Liver (tissue), 8 donors: ENCODE measurements at regions not wholly inside any gene's neighbourhood (a gene's known extent, or its start where the extent isn't known, plus 50 kb on each side); places are given as distances from the start of the nearest gene placed in this dataset.

Source experiments
- DNase-seq: peaks from one replicate; pipeline ENCODE4 v3.0.0-alpha.2; 2017; ENCODE audit warnings: low spot score
- H3K27ac ChIP-seq, 2 donors: one replicate each; pipeline ENCODE4 v1.7.0; 2013; ENCODE audit warnings: inconsistent platforms in 2 of 2, low read length in 2 of 2, control low read depth in 1 of 2, low read depth in 1 of 2, mild to moderate bottlenecking in 1 of 2
- H3K27me3 ChIP-seq, 4 donors: one replicate each; pipeline versions ENCODE4 v1.6.1 to v1.7.0; 2013; ENCODE audit warnings: low read length in 3 of 4, inconsistent platforms in 1 of 4, mild to moderate bottlenecking in 1 of 4, moderate library complexity in 1 of 4; ENCODE audit not compliant: control insufficient read depth in 4 of 4, insufficient read depth in 4 of 4
- H3K36me3 ChIP-seq, 4 donors: one replicate each; pipeline versions ENCODE4 v1.6.1 to v1.7.0; 2013; ENCODE audit warnings: low read length in 3 of 4, mild to moderate bottlenecking in 3 of 4, low read depth in 1 of 4, moderate library complexity in 1 of 4; ENCODE audit not compliant: control insufficient read depth in 4 of 4, insufficient read depth in 3 of 4
- H3K4me1 ChIP-seq, 4 donors: one replicate each; pipeline versions ENCODE4 v1.6.1 to v1.7.0; 2013; ENCODE audit warnings: low read length in 3 of 4, mild to moderate bottlenecking in 3 of 4, moderate library complexity in 1 of 4; ENCODE audit not compliant: control insufficient read depth in 4 of 4, insufficient read depth in 4 of 4
- H3K4me3 ChIP-seq, 3 donors: one replicate each; pipeline versions ENCODE4 v1.6.1 to v1.7.0; 2013; ENCODE audit warnings: low read length in 3 of 3, control low read depth in 1 of 3, low read depth in 1 of 3, mild to moderate bottlenecking in 1 of 3
- H3K9ac ChIP-seq, 2 donors: one replicate each; pipeline ENCODE4 v1.7.0; 2013; ENCODE audit warnings: low read length in 2 of 2, mild to moderate bottlenecking in 2 of 2, moderate library complexity in 2 of 2, control low read depth in 1 of 2, low read depth in 1 of 2
- H3K9me3 ChIP-seq, 4 donors: one replicate each; pipeline versions ENCODE4 v1.6.1 to v1.7.0; 2013; ENCODE audit warnings: low read length in 3 of 4; ENCODE audit not compliant: control insufficient read depth in 4 of 4
- ATF3 ChIP-seq: IDR thresholded peaks from 2 replicates; pipeline ENCODE4 v1.6.1; 2016; ENCODE audit warnings: antibody characterized with exemption
- CTCF ChIP-seq: fragments of 150-350 bp; IDR thresholded peaks from 2 replicates; pipeline ENCODE4 v1.5.1; 2017; ENCODE audit warnings: improper control_type of control experiment, low read depth, low read length; ENCODE audit not compliant: missing input control
- EGR1 ChIP-seq, 2 donors: IDR thresholded peaks; 2 replicates each; pipeline ENCODE4 v1.6.1; 2016 to 2018; ENCODE audit warnings: antibody characterized with exemption in 2 of 2, low read depth in 2 of 2
- FOXA1 ChIP-seq: IDR thresholded peaks from 2 replicates; pipeline ENCODE4 v1.6.1; 2016; ENCODE audit warnings: antibody characterized with exemption
- GABPA ChIP-seq, 2 donors: IDR thresholded peaks in 1 of 2; conservative IDR thresholded peaks in 1 of 2; 2 replicates each; pipeline ENCODE4 v1.6.1; 2016; ENCODE audit warnings: antibody characterized with exemption in 2 of 2, mild to moderate bottlenecking in 1 of 2, moderate library complexity in 1 of 2
- HNF4A ChIP-seq, 2 donors: conservative IDR thresholded peaks; 2 replicates each; pipeline ENCODE4 v1.6.1; 2016; ENCODE audit warnings: antibody characterized with exemption in 2 of 2, mild to moderate bottlenecking in 2 of 2
- HNF4G ChIP-seq: IDR thresholded peaks from 2 replicates; pipeline ENCODE4 v1.6.1; 2016; ENCODE audit warnings: antibody characterized with exemption
- JUND ChIP-seq, 2 donors: IDR thresholded peaks; 2 replicates each; pipeline ENCODE4 v1.6.1; 2016; ENCODE audit warnings: antibody characterized with exemption in 2 of 2
- MAX ChIP-seq: IDR thresholded peaks from 2 replicates; pipeline ENCODE4 v1.6.1; 2016; ENCODE audit warnings: antibody characterized with exemption
- NR2F2 ChIP-seq: IDR thresholded peaks from 2 replicates; pipeline ENCODE4 v1.6.1; 2016; ENCODE audit warnings: antibody characterized with exemption
- RAD21 ChIP-seq, 2 donors: IDR thresholded peaks; 2 replicates each; pipeline ENCODE4 v1.6.1; 2016; ENCODE audit warnings: antibody characterized with exemption in 2 of 2, mild to moderate bottlenecking in 2 of 2
- REST ChIP-seq: IDR thresholded peaks from 2 replicates; pipeline ENCODE4 v1.6.1; 2016; ENCODE audit warnings: antibody characterized with exemption, mild to moderate bottlenecking
- RXRA ChIP-seq, 2 donors: IDR thresholded peaks; 2 replicates each; pipeline ENCODE4 v1.6.1; 2017 to 2018; ENCODE audit warnings: antibody characterized with exemption in 2 of 2, mild to moderate bottlenecking in 1 of 2
- SP1 ChIP-seq: IDR thresholded peaks from 2 replicates; pipeline ENCODE4 v1.6.1; 2018; ENCODE audit warnings: antibody characterized with exemption, mild to moderate bottlenecking
- TAF1 ChIP-seq: conservative IDR thresholded peaks from 2 replicates; pipeline ENCODE4 v1.6.1; 2016; ENCODE audit warnings: antibody characterized with exemption, mild to moderate bottlenecking
- YY1 ChIP-seq: IDR thresholded peaks from 2 replicates; pipeline ENCODE4 v1.6.1; 2016; ENCODE audit warnings: antibody characterized with exemption, mild to moderate bottlenecking
- ZBTB33 ChIP-seq: IDR thresholded peaks from 2 replicates; pipeline ENCODE4 v1.6.1; 2016; ENCODE audit warnings: antibody characterized with exemption
- WGBS: extraction: QIAGEN DNeasy Blood & Tissue Kit; methylation state at CpG from one replicate; pipeline ENCODE4 v1.1.7; 2013; 5-methylcytosine and 5-hydroxymethylcytosine counted together
- donor health status: healthy.
- donor health status: healthy.
- donor health status: healthy.
- donor health status: healthy.
- donor health status: healthy.

GRCh38 chr5:87125766-87126165 is 141.9 kb upstream of the RASA1 start:
- Histone ChIP-seq H3K9me3 (no peaks in the 10 kb centered on the region), H3K9ac (no peak overlapping the region), H3K4me3 (no peak overlapping the region), H3K27me3 (peaks cover 0 to 3% (median 0%) of the 10 kb centered on the region in 4 donors), H3K4me1 (no peaks in the 10 kb centered on the region), H3K36me3 (no peaks in the 10 kb centered on the region), H3K27ac (no peak overlapping the region)
- TF ChIP-seq EGR1 (IDR thresholded peaks at IDR 0.05; ENCODE audit: low read depth in 2 of 2) = no peak
- TF ChIP-seq HNF4G = no peak
- TF ChIP-seq ATF3 = no peak
- no peak for TF ChIP-seq ZBTB33
- TF ChIP-seq JUND (IDR thresholded peaks at IDR 0.05) = no peak
- no peak for TF ChIP-seq FOXA1
- no peak for TF ChIP-seq RXRA (IDR thresholded peaks at IDR 0.05)
- TF ChIP-seq TAF1 = no peak
- TF ChIP-seq GABPA (IDR thresholded peaks at IDR 0.05 in 1 of 2, conservative IDR thresholded peaks at IDR 0.05 in 1 of 2) = no peak
- TF ChIP-seq NR2F2 = no peak
- no peak for TF ChIP-seq REST
- no peak for TF ChIP-seq MAX
- TF ChIP-seq CTCF = no peak
- DNase-seq = no peak

GRCh38 chr5:87126869-87127268 is 140.8 kb upstream of the RASA1 start:
- no peak for TF ChIP-seq RAD21 (IDR thresholded peaks at IDR 0.05)
- TF ChIP-seq REST = no peak
- TF ChIP-seq YY1 = no peak
- TF ChIP-seq RXRA (IDR thresholded peaks at IDR 0.05) = no peak
- no peak for TF ChIP-seq EGR1 (IDR thresholded peaks at IDR 0.05; ENCODE audit: low read depth in 2 of 2)
- no peak for TF ChIP-seq CTCF
- no peak for TF ChIP-seq SP1
- TF ChIP-seq TAF1 = no peak
- TF ChIP-seq HNF4G = no peak
- TF ChIP-seq GABPA (IDR thresholded peaks at IDR 0.05 in 1 of 2, conservative IDR thresholded peaks at IDR 0.05 in 1 of 2) = no peak
- no peak for TF ChIP-seq NR2F2
- TF ChIP-seq JUND (IDR thresholded peaks at IDR 0.05) = no peak
- no peak for TF ChIP-seq HNF4A (conservative IDR thresholded peaks at IDR 0.05)
- Histone ChIP-seq H3K36me3 (no peaks in the 10 kb centered on the region), H3K9ac (no peak overlapping the region), H3K27ac (no peak overlapping the region), H3K27me3 (peaks cover 0 to 3% (median 0%) of the 10 kb centered on the region in 4 donors), H3K4me3 (no peak overlapping the region), H3K9me3 (no peaks in the 10 kb centered on the region), H3K4me1 (no peaks in the 10 kb centered on the region)
- DNase-seq = no peak
- 76% methylated on average over 3 of the region's 3 CpGs for WGBS
